Trophoblast cell (in vitro differentiated cells and primary cell): ENCODE measurements at regions not wholly inside any gene's neighbourhood (a gene's known extent, or its start where the extent isn't known, plus 50 kb on each side); places are given as distances from the start of the nearest gene placed in this dataset.
A peak's percentile ranks its signal among the peaks of the same experiment; 100 is the strongest.

ENCODE experiments used
- DNase-seq, 2 donors: peaks; one replicate each; pipeline ENCODE4 v3.0.0-alpha.2; 2016
- H2AFZ ChIP-seq: 2 replicates; pipeline ENCODE4 v1.6.1; 2013; ENCODE audit warnings: low read length, moderate library complexity, mild to moderate bottlenecking; ENCODE audit not compliant: insufficient read depth, poor library complexity
- H2AK5ac ChIP-seq: 2 replicates; pipeline ENCODE4 v1.6.1; 2013; ENCODE audit warnings: mild to moderate bottlenecking, low read length
- H2BK120ac ChIP-seq: 2 replicates; pipeline ENCODE4 v1.6.1; 2013; ENCODE audit warnings: low read length, mild to moderate bottlenecking, moderate library complexity; ENCODE audit not compliant: insufficient read depth, poor library complexity
- H2BK12ac ChIP-seq: 2 replicates; pipeline ENCODE4 v1.6.1; 2013; ENCODE audit warnings: mild to moderate bottlenecking, low read length, moderate library complexity
- H2BK5ac ChIP-seq: 2 replicates; pipeline ENCODE4 v1.6.1; 2013; ENCODE audit warnings: low read length, low read depth, moderate library complexity, mild to moderate bottlenecking; ENCODE audit not compliant: poor library complexity
- H3K14ac ChIP-seq: 2 replicates; pipeline ENCODE4 v1.6.1; 2013; ENCODE audit warnings: mild to moderate bottlenecking, low read length
- H3K18ac ChIP-seq: 2 replicates; pipeline ENCODE4 v1.6.1; 2013; ENCODE audit warnings: mild to moderate bottlenecking, low read length
- H3K23ac ChIP-seq: 2 replicates; pipeline ENCODE4 v1.6.1; 2013; ENCODE audit warnings: low read length
- H3K27ac ChIP-seq: 2 replicates; pipeline ENCODE4 v1.5.1; 2013; ENCODE audit warnings: low read depth, mild to moderate bottlenecking, inconsistent platforms, low read length, moderate library complexity
- H3K27me3 ChIP-seq: 2 replicates; pipeline ENCODE4 v1.6.1; 2013; ENCODE audit warnings: inconsistent platforms, mild to moderate bottlenecking, low read length, moderate library complexity; ENCODE audit not compliant: insufficient read depth
- H3K36me3 ChIP-seq, 2 experiments: 1 replicate in 1 of 2; 2 replicates in 1 of 2; pipeline ENCODE4 v1.6.1; 2013; ENCODE audit warnings: low read length in 2 of 2, mild to moderate bottlenecking in 2 of 2, moderate library complexity in 1 of 2; ENCODE audit not compliant: insufficient read depth in 2 of 2, control insufficient read depth in 1 of 2
- H3K4ac ChIP-seq: 2 replicates; pipeline ENCODE4 v1.6.1; 2013; ENCODE audit warnings: low read depth, mild to moderate bottlenecking, low read length, moderate library complexity
- H3K4me1 ChIP-seq, 2 experiments: 1 replicate in 1 of 2; 2 replicates in 1 of 2; pipeline ENCODE4 v1.6.1; 2013; ENCODE audit warnings: low read length in 2 of 2, mild to moderate bottlenecking in 2 of 2, moderate library complexity in 1 of 2; ENCODE audit not compliant: insufficient read depth in 2 of 2, control insufficient read depth in 1 of 2
- H3K4me2 ChIP-seq: 2 replicates; pipeline ENCODE4 v1.6.1; 2013; ENCODE audit warnings: inconsistent platforms, mild to moderate bottlenecking, low read length, moderate library complexity
- H3K4me3 ChIP-seq: 2 replicates; pipeline ENCODE4 v1.5.1; 2013; ENCODE audit warnings: mild to moderate bottlenecking, low read depth, low read length, inconsistent platforms
- H3K79me1 ChIP-seq: one replicate; pipeline ENCODE4 v1.6.1; 2013; ENCODE audit warnings: low read length
- H3K79me2 ChIP-seq: 2 replicates; pipeline ENCODE4 v1.6.1; 2013; ENCODE audit warnings: low read length, mild to moderate bottlenecking; ENCODE audit not compliant: control insufficient read depth, insufficient read depth, poor library complexity
- H3K9ac ChIP-seq: 2 replicates; pipeline ENCODE4 v1.6.1; 2013; ENCODE audit warnings: mild to moderate bottlenecking, low read length
- H3K9me3 ChIP-seq: 2 replicates; pipeline ENCODE4 v1.6.1; 2013; ENCODE audit warnings: low read depth, mild to moderate bottlenecking, control low read depth, inconsistent platforms, low read length; ENCODE audit not compliant: insufficient read depth
- H4K12ac ChIP-seq: 2 replicates; pipeline ENCODE4 v1.6.1; 2013; ENCODE audit warnings: low read depth, mild to moderate bottlenecking, low read length, moderate library complexity
- H4K8ac ChIP-seq: 2 replicates; pipeline ENCODE4 v1.6.1; 2013; ENCODE audit warnings: low read depth, mild to moderate bottlenecking, low read length, moderate library complexity
- H4K91ac ChIP-seq: one replicate; pipeline ENCODE4 v1.6.1; 2013; ENCODE audit warnings: low read depth, mild to moderate bottlenecking, low read length, moderate library complexity
- WGBS: extraction: QIAGEN DNeasy Blood & Tissue Kit; methylation state at CpG from one replicate; pipeline ENCODE4 v1.1.7; 2013; ENCODE audit warnings: missing lambda C conversion rate; ENCODE audit not compliant: insufficient read length, insufficient coverage; ENCODE audit errors: extremely low coverage; 5-methylcytosine and 5-hydroxymethylcytosine counted together

DNA sequence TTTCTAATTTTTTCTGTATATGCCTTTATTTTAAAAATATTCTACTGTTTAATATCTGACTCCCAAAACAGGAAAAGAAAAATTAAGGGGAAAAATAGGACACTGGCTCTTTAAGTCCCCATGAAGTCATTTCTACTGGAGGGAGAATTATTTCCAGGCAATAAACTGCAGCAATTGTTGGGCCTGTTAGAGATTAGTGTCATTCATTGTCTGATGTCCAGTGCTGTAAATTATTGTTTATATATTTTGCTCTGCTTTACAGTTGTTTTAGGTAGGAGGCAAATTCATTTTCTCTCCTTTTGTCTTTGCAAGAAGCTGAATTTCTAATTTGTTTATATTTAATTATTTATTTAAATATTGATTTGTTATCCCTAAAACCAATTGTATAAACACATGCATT is 906.0 kb upstream of the CDH10 start:
- no peak for DNase-seq
- no peaks in the 10 kb centered on the region for H3K79me2 ChIP-seq

GRCh38 chr5:25544652-25545249 is 900.0 kb upstream of the CDH10 start:
- peak; percentile 19 to 72 for DNase-seq
- Histone ChIP-seq H3K23ac (no peak overlapping the region), H2AFZ (no peak overlapping the region), H3K27ac (no peak overlapping the region), H3K14ac (no peak overlapping the region), H4K91ac (no peak overlapping the region), H3K36me3 (no peaks in the 10 kb centered on the region), H2BK120ac (no peak overlapping the region), H3K79me1 (no peaks in the 10 kb centered on the region), H2BK5ac (no peak overlapping the region), H3K4me2 (no peak overlapping the region), H3K27me3 (no peaks in the 10 kb centered on the region), H2BK12ac (no peak overlapping the region), H4K12ac (no peak overlapping the region), H3K4me1 (no peaks in the 10 kb centered on the region), H3K9me3 (no peaks in the 10 kb centered on the region), H3K9ac (no peak overlapping the region), H3K79me2 (no peaks in the 10 kb centered on the region), H3K4ac (no peak overlapping the region), H3K18ac (no peak overlapping the region), H2AK5ac (no peak overlapping the region), H4K8ac (no peak overlapping the region), H3K4me3 (no peak overlapping the region)
- WGBS, result no CpG with 5 or more reads among the region's 6 CpGs

More for the DNA sequence above, 906.0 kb upstream of the CDH10 start:
- Histone ChIP-seq H3K14ac (no peak overlapping the region), H3K27me3 (no peaks in the 10 kb centered on the region), H2BK12ac (no peak overlapping the region), H3K4me2 (no peak overlapping the region), H2AFZ (no peak overlapping the region), H2AK5ac (no peak overlapping the region), H4K91ac (no peak overlapping the region), H3K36me3 (no peaks in the 10 kb centered on the region), H3K79me1 (no peaks in the 10 kb centered on the region), H3K9ac (no peak overlapping the region), H3K9me3 (no peaks in the 10 kb centered on the region), H2BK5ac (no peak overlapping the region), H4K12ac (no peak overlapping the region), H3K4me3 (no peak overlapping the region), H4K8ac (no peak overlapping the region), H2BK120ac (no peak overlapping the region), H3K4me1 (no peaks in the 10 kb centered on the region), H3K27ac (no peak overlapping the region), H3K18ac (no peak overlapping the region), H3K4ac (no peak overlapping the region), H3K23ac (no peak overlapping the region)

GRCh38 chr5:25540628-25541027 is 895.9 kb upstream of the CDH10 start:
- H3K79me1 ChIP-seq, result no peaks in the 10 kb centered on the region
- no peak overlapping the region for H3K23ac ChIP-seq
- no peak overlapping the region for H4K12ac ChIP-seq
- H3K4ac ChIP-seq, result no peak overlapping the region
- no CpG with 5 or more reads among the region's 2 CpGs for WGBS
- no peak overlapping the region for H2AFZ ChIP-seq
- no peaks in the 10 kb centered on the region for H3K9me3 ChIP-seq
- no peaks in the 10 kb centered on the region for H3K79me2 ChIP-seq
- H4K8ac ChIP-seq, result no peak overlapping the region
- H2AK5ac ChIP-seq, result no peak overlapping the region
- H3K9ac ChIP-seq, result no peak overlapping the region
- no peaks in the 10 kb centered on the region for H3K4me1 ChIP-seq
- H3K4me2 ChIP-seq, result no peak overlapping the region
- H3K36me3 ChIP-seq, result no peaks in the 10 kb centered on the region
- no peak overlapping the region for H3K18ac ChIP-seq
- no peak overlapping the region for H3K14ac ChIP-seq
- H3K4me3 ChIP-seq, result no peak overlapping the region
- no peak overlapping the region for H2BK12ac ChIP-seq
- no peak overlapping the region for H3K27ac ChIP-seq
- H4K91ac ChIP-seq, result no peak overlapping the region
- no peak overlapping the region for H2BK120ac ChIP-seq
- peak in 1 of 2 donors; percentile 58 for DNase-seq
- H3K27me3 ChIP-seq, result no peaks in the 10 kb centered on the region
- no peak overlapping the region for H2BK5ac ChIP-seq

DNA sequence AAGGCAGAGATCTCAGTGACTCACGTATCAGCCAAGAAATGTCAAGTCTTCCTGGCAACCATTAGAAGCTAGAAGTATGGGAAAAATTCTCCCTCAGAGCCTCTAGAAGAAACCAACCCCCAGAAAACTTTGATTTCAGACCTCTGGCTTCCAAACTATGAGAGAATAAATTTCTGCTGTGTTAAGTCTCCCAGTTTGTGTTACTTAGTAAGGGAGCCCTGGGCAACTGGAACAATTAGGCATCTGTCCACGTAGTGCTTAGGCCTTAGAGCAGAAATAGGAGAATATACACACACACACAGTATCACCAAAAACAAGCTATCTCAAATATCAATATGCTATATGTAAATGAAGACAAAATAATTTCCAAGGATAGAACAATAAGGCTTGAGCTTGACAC is 894.8 kb upstream of the CDH10 start:
- no peak overlapping the region for H4K12ac ChIP-seq
- no peaks in the 10 kb centered on the region for H3K27me3 ChIP-seq
- H3K36me3 ChIP-seq, result no peaks in the 10 kb centered on the region
- H4K8ac ChIP-seq, result no peak overlapping the region
- no peak overlapping the region for H3K18ac ChIP-seq
- no peak overlapping the region for H4K91ac ChIP-seq
- no peaks in the 10 kb centered on the region for H3K79me1 ChIP-seq
- no peaks in the 10 kb centered on the region for H3K9me3 ChIP-seq
- H2BK5ac ChIP-seq, result no peak overlapping the region
- no peak overlapping the region for H3K14ac ChIP-seq
- no peaks in the 10 kb centered on the region for H3K79me2 ChIP-seq
- no peak overlapping the region for H2AK5ac ChIP-seq
- H3K4ac ChIP-seq, result no peak overlapping the region
- no peak overlapping the region for H3K27ac ChIP-seq
- no peak overlapping the region for H3K4me3 ChIP-seq
- H3K23ac ChIP-seq, result no peak overlapping the region
- no peak overlapping the region for H2BK120ac ChIP-seq
- H3K4me2 ChIP-seq, result no peak overlapping the region
- no peak overlapping the region for H2BK12ac ChIP-seq
- DNase-seq, result peak in 1 of 2 donors; percentile 5
- H2AFZ ChIP-seq, result no peak overlapping the region
- H3K4me1 ChIP-seq, result no peaks in the 10 kb centered on the region
- H3K9ac ChIP-seq, result no peak overlapping the region
- no CpG with 5 or more reads among the region's 2 CpGs for WGBS
